Neural cell (in vitro differentiated cells): ENCODE measurements at regions not wholly inside any gene's neighbourhood (a gene's known extent, or its start where the extent isn't known, plus 50 kb on each side); places are given as distances from the start of the nearest gene placed in this dataset.

ENCODE experiments used
- EP300 ChIP-seq: fragments of 450-650 bp; conservative IDR thresholded peaks from 2 replicates; pipeline ENCODE4 v1.6.1; 2014; ENCODE audit warnings: antibody characterized with exemption, mild to moderate bottlenecking, moderate library complexity; ENCODE audit not compliant: poor library complexity, severe bottlenecking
- EZH2 ChIP-seq: fragments of 200-600, 300-800 bp; shearing (Covaris generic), sonication (generic); IDR thresholded peaks from 2 replicates; pipeline ENCODE4 v1.6.1; 2014; ENCODE audit warnings: antibody characterized with exemption, low read length, borderline replicate concordance, mild to moderate bottlenecking; ENCODE audit not compliant: insufficient read depth, poor library complexity, severe bottlenecking
- MXI1 ChIP-seq: fragments of 450-650 bp; conservative IDR thresholded peaks from 2 replicates; pipeline ENCODE4 v1.6.1; 2014; ENCODE audit warnings: antibody characterized with exemption, mild to moderate bottlenecking; ENCODE audit not compliant: poor library complexity, severe bottlenecking
- RAD21 ChIP-seq: fragments of 450-650 bp; conservative IDR thresholded peaks from 2 replicates; pipeline ENCODE4 v1.6.1; 2014; ENCODE audit warnings: antibody characterized with exemption, mild to moderate bottlenecking, moderate library complexity
- TF ChIP-seq, protein P1 (sequence below): fragments of 450-650 bp; IDR thresholded peaks from 2 replicates; pipeline ENCODE4 v1.5.1; 2014; ENCODE audit warnings: antibody characterized with exemption, mild to moderate bottlenecking, moderate library complexity; ENCODE audit not compliant: poor library complexity, severe bottlenecking

DNA sequence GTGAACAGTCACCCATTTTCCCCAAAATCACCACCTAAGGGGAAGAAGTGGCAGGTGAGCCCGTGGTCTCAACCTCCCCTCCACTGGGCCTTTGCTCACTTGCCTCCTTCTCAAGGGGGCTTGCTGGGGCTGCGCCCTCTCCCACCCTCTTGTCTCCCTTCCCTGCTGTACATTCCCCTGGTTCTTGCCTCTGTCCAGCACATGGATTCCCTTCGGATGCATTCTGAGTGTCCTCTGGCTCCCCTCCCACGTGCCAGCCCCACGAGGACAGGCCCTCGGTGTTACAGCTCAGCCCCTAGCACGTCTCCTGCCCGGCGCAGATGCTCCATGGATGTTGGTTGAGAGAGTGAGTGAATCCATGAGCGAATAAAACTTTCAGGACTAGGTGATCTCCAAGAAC is 367.8 kb upstream of the SULF2 start:
- TF ChIP-seq RAD21: no peak
- TF ChIP-seq, protein P1, sequence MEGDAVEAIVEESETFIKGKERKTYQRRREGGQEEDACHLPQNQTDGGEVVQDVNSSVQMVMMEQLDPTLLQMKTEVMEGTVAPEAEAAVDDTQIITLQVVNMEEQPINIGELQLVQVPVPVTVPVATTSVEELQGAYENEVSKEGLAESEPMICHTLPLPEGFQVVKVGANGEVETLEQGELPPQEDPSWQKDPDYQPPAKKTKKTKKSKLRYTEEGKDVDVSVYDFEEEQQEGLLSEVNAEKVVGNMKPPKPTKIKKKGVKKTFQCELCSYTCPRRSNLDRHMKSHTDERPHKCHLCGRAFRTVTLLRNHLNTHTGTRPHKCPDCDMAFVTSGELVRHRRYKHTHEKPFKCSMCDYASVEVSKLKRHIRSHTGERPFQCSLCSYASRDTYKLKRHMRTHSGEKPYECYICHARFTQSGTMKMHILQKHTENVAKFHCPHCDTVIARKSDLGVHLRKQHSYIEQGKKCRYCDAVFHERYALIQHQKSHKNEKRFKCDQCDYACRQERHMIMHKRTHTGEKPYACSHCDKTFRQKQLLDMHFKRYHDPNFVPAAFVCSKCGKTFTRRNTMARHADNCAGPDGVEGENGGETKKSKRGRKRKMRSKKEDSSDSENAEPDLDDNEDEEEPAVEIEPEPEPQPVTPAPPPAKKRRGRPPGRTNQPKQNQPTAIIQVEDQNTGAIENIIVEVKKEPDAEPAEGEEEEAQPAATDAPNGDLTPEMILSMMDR: no peak
- TF ChIP-seq MXI1: no peak
- no peak for TF ChIP-seq EP300
- TF ChIP-seq EZH2: no peak
